ENCODE measurements at regions not wholly inside any gene's neighbourhood (a gene's known extent, or its start where the extent isn't known, plus 50 kb on each side); places are given as distances from the start of the nearest gene placed in this dataset.

DNA sequence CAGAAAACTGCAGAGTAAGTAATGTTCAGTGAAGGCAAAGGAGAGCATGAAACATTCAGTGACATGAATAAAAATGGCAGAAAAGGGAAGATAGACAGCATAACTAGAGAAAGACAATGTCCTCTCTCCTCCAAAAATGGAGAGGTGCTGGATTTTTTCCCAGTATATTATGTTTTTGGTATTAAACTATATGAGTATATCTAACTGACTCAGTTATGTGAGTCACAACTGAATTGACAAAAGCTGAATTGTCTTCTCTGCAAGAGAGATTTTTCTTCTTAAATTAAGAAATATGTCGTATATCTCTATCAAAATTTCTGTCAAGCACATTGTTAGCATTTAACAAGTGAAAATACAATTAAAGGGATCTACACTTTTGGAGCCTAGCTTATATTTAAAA lies 375.1 kb downstream of the CHSY3 start:
- H3K18ac ChIP-seq (ENCODE audit: insufficient read length, low read depth, low read length) = no peak overlapping the region
- H2AK5ac ChIP-seq (ENCODE audit: insufficient read length, low read length) = no peak overlapping the region
- no peak overlapping the region for H3K14ac ChIP-seq (ENCODE audit: insufficient read depth, low read length)
- DNase-seq = no peak
- H3K27me3 ChIP-seq (ENCODE audit: insufficient read depth, low read length) = peaks cover under 1% of the 10 kb centered on the region; the same call in 1 of the 2 replicates
- no peak overlapping the region for H4K8ac ChIP-seq (replicated peaks; ENCODE audit: insufficient read length, low read depth, low read length)
- peaks cover 45% of the 10 kb centered on the region for H3K27me3 Mint-ChIP-seq (ENCODE audit: low read depth)
- no peaks in the 10 kb centered on the region for H3K36me3 Mint-ChIP-seq (ENCODE audit: insufficient read depth in 1 of 3, low read depth in 3 of 3)
- H3K4ac ChIP-seq (ENCODE audit: low read depth, low read length) = no peak overlapping the region
- no peaks in the 10 kb centered on the region for H3K9me3 ChIP-seq (ENCODE audit: control insufficient read depth, low read depth, low read length)
- no peak overlapping the region for H3T11ph ChIP-seq (ENCODE audit: low read length)
- no peaks in the 10 kb centered on the region for H3K79me2 ChIP-seq (ENCODE audit: insufficient read depth, low read length)
- no peak overlapping the region for H4K91ac ChIP-seq (ENCODE audit: insufficient read length, low read depth, low read length)
- H2BK12ac ChIP-seq (ENCODE audit: insufficient read length, low read depth, low read length) = no peak overlapping the region
- no peak overlapping the region for H2BK15ac ChIP-seq (ENCODE audit: low read depth, low read length)
- TF ChIP-seq, protein P1, sequence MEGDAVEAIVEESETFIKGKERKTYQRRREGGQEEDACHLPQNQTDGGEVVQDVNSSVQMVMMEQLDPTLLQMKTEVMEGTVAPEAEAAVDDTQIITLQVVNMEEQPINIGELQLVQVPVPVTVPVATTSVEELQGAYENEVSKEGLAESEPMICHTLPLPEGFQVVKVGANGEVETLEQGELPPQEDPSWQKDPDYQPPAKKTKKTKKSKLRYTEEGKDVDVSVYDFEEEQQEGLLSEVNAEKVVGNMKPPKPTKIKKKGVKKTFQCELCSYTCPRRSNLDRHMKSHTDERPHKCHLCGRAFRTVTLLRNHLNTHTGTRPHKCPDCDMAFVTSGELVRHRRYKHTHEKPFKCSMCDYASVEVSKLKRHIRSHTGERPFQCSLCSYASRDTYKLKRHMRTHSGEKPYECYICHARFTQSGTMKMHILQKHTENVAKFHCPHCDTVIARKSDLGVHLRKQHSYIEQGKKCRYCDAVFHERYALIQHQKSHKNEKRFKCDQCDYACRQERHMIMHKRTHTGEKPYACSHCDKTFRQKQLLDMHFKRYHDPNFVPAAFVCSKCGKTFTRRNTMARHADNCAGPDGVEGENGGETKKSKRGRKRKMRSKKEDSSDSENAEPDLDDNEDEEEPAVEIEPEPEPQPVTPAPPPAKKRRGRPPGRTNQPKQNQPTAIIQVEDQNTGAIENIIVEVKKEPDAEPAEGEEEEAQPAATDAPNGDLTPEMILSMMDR (conservative IDR thresholded peaks at IDR 0.05) = no peak
- H3K4me2 ChIP-seq (ENCODE audit: insufficient read depth, insufficient read length, low read length) = no peak overlapping the region
- no peaks in the 10 kb centered on the region for H3K4me1 ChIP-seq (ENCODE audit: insufficient read depth, low read length)
- H3K4me1 Mint-ChIP-seq = no peaks in the 10 kb centered on the region
- H3K9ac ChIP-seq (ENCODE audit: extremely low read depth, insufficient read length, low read length) = no peak overlapping the region
- no peaks in the 10 kb centered on the region for H3K23me2 ChIP-seq (ENCODE audit: insufficient read length, low read depth, low read length, poor library complexity, severe bottlenecking)
- H2AFZ ChIP-seq (ENCODE audit: low read length) = no peak overlapping the region
- H3K27ac Mint-ChIP-seq = no peak overlapping the region
- no CpG with 5 or more reads among the region's 1 CpG for WGBS (ENCODE audit: extremely low coverage, insufficient read length, low lambda C conversion rate)
- no peak overlapping the region for H3K56ac ChIP-seq (ENCODE audit: insufficient read length, low read depth, low read length)
- H4K20me1 ChIP-seq (ENCODE audit: control insufficient read depth, insufficient read depth, insufficient read length) = no peaks in the 10 kb centered on the region
- H2BK5ac ChIP-seq (ENCODE audit: insufficient read length, low read length) = no peak overlapping the region
- H2BK20ac ChIP-seq (ENCODE audit: low read depth, low read length, poor library complexity, severe bottlenecking) = no peak overlapping the region
- H3K27ac ChIP-seq (ENCODE audit: insufficient read length, low read depth, low read length) = no peak overlapping the region
- H2BK120ac ChIP-seq (ENCODE audit: low read depth, low read length, poor library complexity, severe bottlenecking) = no peak overlapping the region
- H3K9me3 Mint-ChIP-seq = no peaks in the 10 kb centered on the region
- H3K79me1 ChIP-seq (ENCODE audit: insufficient read depth, low read depth, low read length, poor library complexity, severe bottlenecking) = no peaks in the 10 kb centered on the region
- no peak overlapping the region for H3K4me3 Mint-ChIP-seq
- no peak overlapping the region for H4K5ac ChIP-seq (ENCODE audit: insufficient read length, low read depth, low read length)
- H3K23ac ChIP-seq (ENCODE audit: insufficient read length, low read depth, low read length) = no peak overlapping the region
